Kidney (tissue), 13 donors: ENCODE measurements at regions not wholly inside any gene's neighbourhood (a gene's known extent, or its start where the extent isn't known, plus 50 kb on each side); places are given as distances from the start of the nearest gene placed in this dataset.

ENCODE experiments used
- DNase-seq, 5 donors: peaks; one replicate each; pipeline ENCODE4 v3.0.0-alpha.2; 2013 to 2020
- FAIRE-seq: peaks from 2 replicates; lab custom pipeline; 2012; peaks lifted over from hg19 to GRCh38; lab: Jason Lieb, UNC
- H3K27ac ChIP-seq, 2 donors: one replicate each; pipeline ENCODE4 v1.7.0; 2013; ENCODE audit warnings: low read depth in 2 of 2, low read length in 2 of 2, inconsistent platforms in 1 of 2
- H3K27me3 ChIP-seq: one replicate; pipeline ENCODE4 v1.7.1; 2013; ENCODE audit warnings: low read length, inconsistent platforms; ENCODE audit not compliant: control insufficient read depth, insufficient read depth
- H3K36me3 ChIP-seq, 3 donors: one replicate each; pipeline versions ENCODE4 v1.7.0 to v1.7.1; 2013; ENCODE audit warnings: low read length in 3 of 3, control low read depth in 1 of 3, inconsistent platforms in 1 of 3; ENCODE audit not compliant: insufficient read depth in 3 of 3, control insufficient read depth in 2 of 3
- H3K4me1 ChIP-seq, 3 donors: one replicate each; pipeline versions ENCODE4 v1.7.0 to v1.7.1; 2013; ENCODE audit warnings: low read length in 3 of 3, inconsistent platforms in 1 of 3, low read depth in 1 of 3; ENCODE audit not compliant: control insufficient read depth in 2 of 3, insufficient read depth in 2 of 3
- H3K4me3 ChIP-seq, 3 donors: one replicate each; pipeline versions ENCODE4 v1.7.0 to v1.8.1; 2013; ENCODE audit warnings: low read length in 3 of 3, control low read depth in 1 of 3, inconsistent platforms in 1 of 3
- H3K9ac ChIP-seq, 3 donors: one replicate each; pipeline versions ENCODE4 v1.7.0 to v1.7.1; 2013; ENCODE audit warnings: low read length in 3 of 3, control low read depth in 1 of 3, inconsistent platforms in 1 of 3
- H3K9me3 ChIP-seq, 3 donors: one replicate each; pipeline versions ENCODE4 v1.7.0 to v1.7.1; 2013; ENCODE audit warnings: low read length in 3 of 3, control low read depth in 1 of 3, inconsistent platforms in 1 of 3; ENCODE audit not compliant: control insufficient read depth in 2 of 3, insufficient read depth in 1 of 3
- CTCF ChIP-seq: IDR thresholded peaks from 3 replicates; pipeline ENCODE4 v1.5.1; 2012; ENCODE audit warnings: mild to moderate bottlenecking, moderate library complexity, borderline replicate concordance; ENCODE audit not compliant: insufficient read depth; ENCODE audit errors: extremely low read depth
- intact Hi-C: fragments of 100-400 bp; cut with DNase I; formaldehyde crosslinking; loops from one replicate; pipeline ENCODE4 v1.11.1; 2022
- donor health status: control.
- donor health status: control.
- donor health status: control.
- donor health status: control.
- donor health status: control.
- donor health status: DM: yes; HTN: yes; CAD: no.
- donor health status: Normal renal cell carcinoma (clear cell type).

GRCh38 chr3:87810452-87811016 is 248.3 kb downstream of the CGGBP1 start:
- Histone ChIP-seq H3K4me3 (no peak overlapping the region), H3K9ac (no peak overlapping the region), H3K27ac (no peak overlapping the region), H3K36me3 (no peaks in the 10 kb centered on the region), H3K4me1 (no peaks in the 10 kb centered on the region), H3K27me3 (no peaks in the 10 kb centered on the region), H3K9me3 (no peaks in the 10 kb centered on the region)
- intact Hi-C loops = no loop called here
- DNase-seq (no peak), FAIRE-seq (no peak)
- no peak for TF ChIP-seq CTCF

DNA sequence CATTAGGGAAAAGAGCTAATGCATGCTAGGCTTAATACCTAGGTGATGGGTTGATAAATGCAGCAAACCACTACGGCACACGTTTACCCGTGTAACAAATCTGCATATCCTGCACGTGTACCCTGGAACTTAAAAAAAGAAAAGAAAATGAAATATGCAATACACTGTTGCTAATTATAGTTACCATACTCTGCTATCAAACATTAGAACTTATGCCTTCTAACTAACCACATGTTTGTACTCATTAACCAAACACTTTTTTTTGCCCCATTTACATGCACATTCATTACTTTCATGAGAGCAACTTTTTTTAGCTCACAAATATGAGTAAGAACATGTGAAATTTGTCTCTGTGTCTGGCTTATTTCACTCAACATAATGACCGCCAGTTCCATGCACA is 253.1 kb downstream of the CGGBP1 start:
- TF ChIP-seq CTCF = no peak
- intact Hi-C loops = no loop called here
- FAIRE-seq = no peak

DNA sequence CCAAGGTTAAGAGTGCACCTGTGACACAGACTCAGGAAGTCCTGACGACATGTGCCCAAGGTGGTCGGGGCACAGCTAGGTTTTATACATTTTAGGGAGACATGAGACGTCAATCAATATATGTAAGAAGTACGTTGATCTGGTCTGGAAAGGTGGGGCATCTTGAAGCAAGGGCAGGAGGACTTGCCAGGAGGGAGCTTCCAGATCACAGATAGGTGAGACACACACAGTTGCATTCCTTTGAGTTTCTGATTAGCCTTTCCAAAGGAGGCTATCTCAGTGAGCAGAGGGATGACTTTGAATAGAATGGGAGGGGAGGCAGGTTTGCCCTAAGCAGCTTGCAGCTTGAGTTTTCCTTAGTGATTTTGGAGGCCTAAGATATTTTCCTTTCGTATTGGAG is 257.4 kb downstream of the CGGBP1 start:
- intact Hi-C loops = no loop called here
- DNase-seq (no peak), FAIRE-seq (no peak)
- H3K4me3 ChIP-seq = no peak overlapping the region
- H3K4me1 ChIP-seq = no peaks in the 10 kb centered on the region
- H3K9ac ChIP-seq = no peak overlapping the region
- TF ChIP-seq CTCF = no peak
- H3K27me3 ChIP-seq = no peaks in the 10 kb centered on the region
- no peaks in the 10 kb centered on the region for H3K36me3 ChIP-seq
- no peak overlapping the region for H3K27ac ChIP-seq
- no peaks in the 10 kb centered on the region for H3K9me3 ChIP-seq

More for the DNA sequence above, 253.1 kb downstream of the CGGBP1 start:
- no peaks in the 10 kb centered on the region for H3K27me3 ChIP-seq
- H3K9me3 ChIP-seq = no peaks in the 10 kb centered on the region
- DNase-seq = no peak
- no peaks in the 10 kb centered on the region for H3K4me1 ChIP-seq
- H3K4me3 ChIP-seq = no peak overlapping the region
- H3K9ac ChIP-seq = no peak overlapping the region
- H3K27ac ChIP-seq = no peak overlapping the region
- H3K36me3 ChIP-seq = no peaks in the 10 kb centered on the region

GRCh38 chr3:87800516-87800915 is 258.3 kb downstream of the CGGBP1 start:
- intact Hi-C loops = no loop called here
- FAIRE-seq (no peak), DNase-seq (no peak)
- Histone ChIP-seq H3K4me1 (no peaks in the 10 kb centered on the region), H3K36me3 (no peaks in the 10 kb centered on the region), H3K27me3 (no peaks in the 10 kb centered on the region), H3K27ac (no peak overlapping the region), H3K9ac (no peak overlapping the region), H3K9me3 (no peaks in the 10 kb centered on the region), H3K4me3 (no peak overlapping the region)
- TF ChIP-seq CTCF = no peak
